HG02610 (cell line): ENCODE measurements at regions not wholly inside any gene's neighbourhood (a gene's known extent, or its start where the extent isn't known, plus 50 kb on each side); places are given as distances from the start of the nearest gene placed in this dataset.
"Not testable (repeated sequence)": the region's sequence is repeated elsewhere in the genome, so short reads cannot be mapped to it uniquely, and the experiment has no call there.

ENCODE experiments used
- ATAC-seq: cut with Tn5 transposase; IDR thresholded peaks from one replicate; pipeline ENCODE4 v1.9.1; 2021; ENCODE audit warnings: mild to moderate bottlenecking, moderate library complexity; ENCODE audit not compliant: unreplicated experiment

- no peak for ATAC-seq
These were observed 555.0 kb upstream of the ADGRB3 start for GRCh38 chr6:68080074-68080473.

GRCh38 chr6:68077661-68078060 is 557.4 kb upstream of the ADGRB3 start:
- ATAC-seq: no peak

- no peak for ATAC-seq
These were observed 563.3 kb upstream of the ADGRB3 start for GRCh38 chr6:68071740-68072139.

- ATAC-seq: no peak
These were observed 565.0 kb upstream of the ADGRB3 start for GRCh38 chr6:68069921-68070710.

- ATAC-seq: no peak
These were observed 575.2 kb upstream of the ADGRB3 start for GRCh38 chr6:68059899-68060298.

GRCh38 chr6:68059261-68059660 is 575.8 kb upstream of the ADGRB3 start:
- ATAC-seq: no peak

GRCh38 chr6:68056596-68056995 is 578.5 kb upstream of the ADGRB3 start:
- not testable (repeated sequence) for ATAC-seq

- ATAC-seq: no peak
These were observed 580.3 kb upstream of the ADGRB3 start for GRCh38 chr6:68054756-68055155.

GRCh38 chr6:68053805-68054373 is 581.2 kb upstream of the ADGRB3 start:
- ATAC-seq: no peak

- ATAC-seq: no peak
These were observed 582.8 kb upstream of the ADGRB3 start for GRCh38 chr6:68052234-68052633.

GRCh38 chr6:68049562-68049961 is 585.5 kb upstream of the ADGRB3 start:
- ATAC-seq: no peak

GRCh38 chr6:68046756-68047155 is 588.3 kb upstream of the ADGRB3 start:
- no peak for ATAC-seq

- no peak for ATAC-seq
These were observed 588.8 kb upstream of the ADGRB3 start for GRCh38 chr6:68046302-68046701.

GRCh38 chr6:68045193-68045592 is 589.9 kb upstream of the ADGRB3 start:
- no peak for ATAC-seq

- ATAC-seq: no peak
These were observed 590.8 kb upstream of the ADGRB3 start for GRCh38 chr6:68044264-68044663.

- ATAC-seq: no peak
These were observed 592.0 kb upstream of the ADGRB3 start for GRCh38 chr6:68043122-68043398.

- no peak for ATAC-seq
These were observed 592.6 kb upstream of the ADGRB3 start for GRCh38 chr6:68042339-68043121.

- ATAC-seq: no peak
These were observed 594.3 kb upstream of the ADGRB3 start for GRCh38 chr6:68040780-68041179.

GRCh38 chr6:68040312-68040778 is 594.7 kb upstream of the ADGRB3 start:
- no peak for ATAC-seq

- no peak for ATAC-seq
These were observed 595.3 kb upstream of the ADGRB3 start for GRCh38 chr6:68039641-68040311.

- no peak for ATAC-seq
These were observed 596.2 kb upstream of the ADGRB3 start for GRCh38 chr6:68038815-68039408.
